ENCODE measurements at regions not wholly inside any gene's neighbourhood (a gene's known extent, or its start where the extent isn't known, plus 50 kb on each side); places are given as distances from the start of the nearest gene placed in this dataset.

- intact Hi-C loops (cut with DNase I) = no loop called here
- no peak for DNase-seq (ENCODE audit: low spot score)
These were observed 580.5 kb downstream of the HAO1 start for GRCh38 chr20:7359739-7360138.

DNA sequence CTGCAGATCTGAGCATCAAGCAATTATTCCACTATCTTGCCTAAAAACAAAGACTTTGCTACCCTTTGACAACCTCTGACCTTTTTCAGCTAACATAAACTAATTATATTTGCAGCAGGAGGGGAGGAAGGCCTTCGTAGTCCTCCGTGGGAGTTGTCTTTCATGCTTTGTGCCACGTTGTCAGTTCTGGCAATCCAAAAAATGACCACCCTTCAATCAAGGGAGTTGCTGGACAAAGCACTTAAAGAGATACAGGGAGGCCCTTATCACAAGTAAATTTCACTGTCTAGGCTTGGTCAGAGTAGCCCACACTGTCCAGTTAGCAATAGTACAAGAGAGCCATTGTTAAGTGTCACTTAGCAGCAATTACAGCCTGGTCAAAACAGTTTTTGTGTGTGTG lies 578.9 kb downstream of the HAO1 start:
- intact Hi-C loops (cut with DNase I) = no loop called here
- no peak for DNase-seq (ENCODE audit: low spot score)

DNA sequence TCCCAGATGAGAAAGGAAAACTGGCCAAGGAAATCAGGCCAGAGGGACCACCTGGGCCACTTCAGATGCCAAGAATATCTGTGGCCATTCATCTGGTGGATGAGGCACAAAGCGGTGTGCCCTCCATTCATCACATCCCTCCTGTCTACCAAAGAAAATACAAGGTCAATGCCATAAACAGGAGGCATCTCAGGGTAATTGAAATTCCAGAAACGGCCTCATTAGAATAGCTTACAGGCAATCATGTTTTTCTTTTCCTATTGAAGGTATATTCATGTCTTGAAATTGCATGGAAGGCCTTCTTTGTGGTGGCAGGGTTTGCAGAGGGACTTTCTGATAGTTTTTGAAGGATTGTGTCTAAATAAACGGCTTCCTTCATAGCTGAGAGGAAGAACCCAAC lies 578.3 kb downstream of the HAO1 start:
- no peak for DNase-seq (ENCODE audit: low spot score)
- intact Hi-C loops (cut with DNase I) = no loop called here

DNA sequence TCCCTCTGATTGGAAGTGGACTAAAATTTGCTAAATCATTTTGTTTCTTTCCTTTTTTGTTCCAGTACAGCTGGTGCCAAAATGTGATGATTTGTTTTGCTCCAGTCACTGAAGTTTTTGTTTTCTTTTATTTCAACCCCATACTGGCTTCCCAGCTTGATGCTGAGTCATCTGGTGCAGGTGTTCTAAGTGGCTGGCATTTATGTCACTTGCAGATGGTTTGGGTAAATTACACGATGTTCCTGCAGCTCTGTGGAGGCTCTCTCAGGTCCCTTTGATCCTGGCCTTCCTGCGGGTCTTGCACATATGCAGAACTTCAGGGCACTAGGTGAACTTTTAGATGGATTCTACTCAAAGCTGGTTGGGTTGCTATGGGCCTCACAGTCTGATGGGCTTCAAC lies 577.7 kb downstream of the HAO1 start:
- intact Hi-C loops (cut with DNase I) = no loop called here
- no peak for DNase-seq (ENCODE audit: low spot score)

DNA sequence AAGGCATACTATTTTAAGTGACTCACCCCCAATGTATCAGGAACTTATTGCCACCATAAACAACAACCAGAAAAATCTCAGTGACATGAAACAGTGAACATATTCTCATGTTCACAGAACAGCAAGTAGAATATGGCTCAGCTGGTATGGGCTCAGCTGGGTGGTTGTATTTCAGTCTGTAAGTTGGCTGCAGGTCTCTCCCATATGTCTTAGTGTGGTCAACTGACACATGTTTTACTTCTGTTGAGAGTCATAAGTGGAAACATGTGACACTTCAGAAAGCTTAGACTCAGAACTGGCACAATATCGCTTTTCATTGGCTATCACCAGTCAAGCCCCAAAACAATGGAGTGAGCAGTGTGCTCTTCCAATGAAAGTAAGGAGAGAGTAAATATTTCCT lies 574.1 kb downstream of the HAO1 start:
- no peak for DNase-seq (ENCODE audit: low spot score)
- intact Hi-C loops (cut with DNase I) = no loop called here

GRCh38 chr20:7371518-7372163 lies 568.6 kb downstream of the HAO1 start:
- DNase-seq (ENCODE audit: low spot score) = no peak
- intact Hi-C loops (cut with DNase I) = no loop called here

- DNase-seq (ENCODE audit: low spot score) = no peak
- intact Hi-C loops (cut with DNase I) = no loop called here
These were observed 564.4 kb downstream of the HAO1 start for GRCh38 chr20:7375905-7376304.

DNA sequence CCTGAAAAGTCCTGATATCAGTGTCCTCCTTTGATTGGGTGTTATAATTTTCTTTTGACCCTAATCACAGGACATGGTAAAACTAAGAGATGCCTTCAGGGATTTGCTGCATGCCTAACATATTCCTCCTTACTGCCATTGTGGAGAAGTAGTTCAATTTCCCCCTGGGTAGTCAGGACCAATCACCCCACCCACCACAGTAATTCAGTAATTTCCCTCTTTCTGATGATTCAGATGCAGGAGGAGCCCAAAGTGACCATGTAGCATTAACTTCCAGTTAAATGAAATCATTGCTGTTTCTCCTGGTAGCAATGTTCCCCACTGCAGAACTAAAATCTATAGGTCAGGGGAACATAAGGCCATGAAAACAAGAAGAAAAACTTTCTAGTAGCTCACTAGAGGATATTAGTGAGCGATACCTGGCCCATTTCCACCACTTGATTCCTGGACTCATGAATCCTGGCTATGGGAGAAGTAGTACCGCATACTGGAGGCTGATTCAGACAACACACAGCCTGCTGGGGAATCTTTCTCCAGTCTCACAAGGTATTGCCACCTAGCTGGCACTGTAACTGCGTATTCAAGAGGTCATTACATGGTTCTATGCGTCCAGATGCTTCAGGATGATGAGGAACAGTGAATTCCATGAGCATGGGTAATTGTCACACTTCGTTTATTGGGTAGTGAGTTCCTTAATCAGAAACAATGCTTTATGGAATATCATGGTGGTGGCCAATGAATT lies 561.2 kb downstream of the HAO1 start:
- DNase-seq (ENCODE audit: low spot score) = no peak
- intact Hi-C loops (cut with DNase I) = no loop called here

DNA sequence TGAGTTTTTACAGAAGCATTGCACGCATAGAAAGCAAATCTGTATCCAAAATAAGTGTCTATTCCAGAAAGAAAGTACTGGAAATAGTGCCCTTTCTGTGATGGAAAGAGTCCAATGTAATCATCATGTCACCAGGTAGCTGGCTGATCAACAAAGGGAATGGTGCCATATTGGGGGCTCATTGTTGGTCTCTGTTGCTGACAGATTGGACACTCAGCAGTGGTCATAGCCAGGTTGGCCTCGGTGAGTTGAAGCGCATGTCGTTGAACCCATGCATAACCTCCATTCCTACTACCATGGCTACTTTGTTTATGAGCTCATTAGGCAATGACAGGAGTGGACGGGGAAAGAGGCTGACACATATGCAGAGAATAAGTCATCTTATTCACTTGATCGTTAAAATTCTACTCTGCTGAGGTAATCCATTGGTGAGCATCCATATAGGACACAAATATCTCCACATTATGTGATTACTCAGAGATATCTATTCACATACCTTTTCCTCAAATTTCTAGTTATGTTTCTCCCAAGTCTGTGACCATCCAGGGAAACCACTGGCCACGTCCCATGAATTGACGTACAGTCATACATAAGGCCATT lies 560.5 kb downstream of the HAO1 start:
- intact Hi-C loops (cut with DNase I) = no loop called here
- no peak for DNase-seq (ENCODE audit: low spot score)

DNA sequence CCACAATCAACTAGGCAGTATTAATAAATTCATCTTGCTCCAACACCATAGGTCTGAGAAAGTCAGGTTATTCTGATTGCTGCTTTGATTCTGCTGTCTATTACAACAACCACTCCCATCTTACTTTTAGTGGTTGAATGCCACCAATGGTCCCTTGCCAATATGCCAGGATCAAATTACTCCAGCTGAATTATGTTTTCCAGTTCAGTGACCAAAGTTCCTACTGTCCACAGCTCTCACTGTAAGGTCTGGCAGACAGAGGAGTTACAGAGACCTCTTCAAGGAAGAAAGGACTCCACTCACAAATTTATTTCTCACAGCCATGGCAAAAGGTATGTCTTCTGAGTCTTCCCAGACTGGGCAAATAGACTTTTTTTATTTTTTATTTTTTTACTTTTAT lies 557.0 kb downstream of the HAO1 start:
- intact Hi-C loops (cut with DNase I) = no loop called here
- DNase-seq (ENCODE audit: low spot score) = no peak

GRCh38 chr20:7387638-7388193 lies 552.5 kb downstream of the HAO1 start:
- no peak for DNase-seq (ENCODE audit: low spot score)

DNA sequence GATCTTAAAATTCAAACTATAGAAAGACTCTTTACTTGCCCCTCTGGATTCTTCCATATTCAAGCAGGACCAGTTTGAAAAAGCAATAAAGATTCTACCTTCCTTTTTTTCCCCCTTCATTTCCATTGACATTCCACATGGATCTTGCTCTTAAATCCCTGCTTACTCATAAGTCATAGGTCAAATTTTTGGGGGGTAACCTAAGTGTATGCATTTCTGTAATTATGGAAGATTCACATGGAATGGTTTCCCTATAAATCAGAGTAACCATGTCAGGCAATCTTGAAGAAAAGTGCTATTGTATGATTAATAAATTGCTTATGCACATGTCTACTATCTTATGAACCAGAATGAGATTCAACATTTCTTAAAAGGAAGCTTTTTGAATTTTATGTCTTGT lies 551.0 kb downstream of the HAO1 start:
- no peak for DNase-seq (ENCODE audit: low spot score)
- intact Hi-C loops (cut with DNase I) = no loop called here

More at GRCh38 chr20:7387638-7388193, 552.5 kb downstream of the HAO1 start:
- intact Hi-C loops (cut with DNase I) = no loop called here

GRCh38 chr20:7392542-7393206 lies 547.6 kb downstream of the HAO1 start:
- intact Hi-C loops (cut with DNase I) = no loop called here
- no peak for DNase-seq (ENCODE audit: low spot score)

- DNase-seq (ENCODE audit: low spot score) = no peak
- intact Hi-C loops (cut with DNase I) = no loop called here
These were observed 541.1 kb downstream of the HAO1 start for GRCh38 chr20:7399114-7399513.

DNA sequence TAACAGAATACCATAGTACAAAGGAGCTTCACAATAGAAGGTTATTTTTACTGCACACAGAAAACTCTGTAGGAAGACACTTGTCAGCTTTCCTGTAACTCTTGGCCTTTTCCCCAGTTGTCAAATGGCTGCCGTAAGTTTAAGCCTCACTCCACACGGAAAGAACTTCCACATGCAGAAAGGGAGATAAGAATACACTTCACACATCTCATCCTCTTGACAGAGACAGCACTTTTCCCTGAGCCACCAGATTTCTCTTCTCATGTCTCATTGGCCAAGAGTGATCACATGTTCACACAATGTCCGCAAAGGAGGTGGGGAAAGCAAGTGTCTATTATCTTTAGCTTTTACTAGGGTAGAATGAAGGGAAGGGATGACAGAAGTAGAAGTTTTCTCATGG lies 540.7 kb downstream of the HAO1 start:
- DNase-seq (ENCODE audit: low spot score) = no peak
- intact Hi-C loops (cut with DNase I) = no loop called here

GRCh38 chr20:7406671-7407070 lies 533.6 kb downstream of the HAO1 start:
- no peak for DNase-seq (ENCODE audit: low spot score)
- intact Hi-C loops (cut with DNase I) = no loop called here

DNA sequence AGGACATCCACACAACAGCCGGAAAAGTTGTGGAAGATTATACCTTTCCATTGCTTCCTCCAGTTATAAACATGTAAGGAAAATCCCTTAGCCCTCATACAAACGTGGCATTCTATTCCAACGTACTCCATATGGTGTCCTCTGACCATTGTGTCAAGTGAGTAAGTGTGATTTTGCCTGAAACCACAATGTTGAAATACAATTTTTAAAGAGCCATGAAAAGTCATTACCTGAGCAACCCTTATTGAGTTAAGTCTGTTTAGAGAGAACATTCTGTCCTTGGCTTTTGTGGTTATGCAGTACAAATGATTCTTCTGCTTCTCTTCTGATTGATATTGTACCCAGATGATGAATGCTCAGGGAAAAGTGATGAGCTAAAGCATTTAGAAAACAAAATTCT lies 530.1 kb downstream of the HAO1 start:
- DNase-seq (ENCODE audit: low spot score) = no peak
- intact Hi-C loops (cut with DNase I) = no loop called here

- intact Hi-C loops (cut with DNase I) = no loop called here
- no peak for DNase-seq (ENCODE audit: low spot score)
These were observed 529.2 kb downstream of the HAO1 start for GRCh38 chr20:7411075-7411474.

DNA sequence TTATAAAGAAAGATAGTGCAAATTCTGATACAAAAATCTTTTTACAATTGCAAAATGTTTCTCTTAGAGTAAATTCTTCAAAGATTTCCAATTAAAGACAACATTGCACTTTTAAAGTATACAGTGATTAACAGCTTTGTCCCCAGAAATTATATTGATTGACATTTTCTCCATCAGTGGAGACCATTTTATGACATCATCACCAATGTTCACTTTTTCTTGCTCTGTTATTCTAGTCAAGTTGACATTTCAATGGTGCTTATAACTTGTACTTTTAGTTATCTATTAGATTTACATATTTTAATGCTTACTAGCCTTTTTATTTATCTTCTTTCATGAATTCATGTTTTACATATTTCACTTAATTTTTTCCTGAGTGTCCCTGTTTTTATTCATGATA lies 524.8 kb downstream of the HAO1 start:
- DNase-seq (ENCODE audit: low spot score) = no peak
- intact Hi-C loops (cut with DNase I) = no loop called here

- DNase-seq (ENCODE audit: low spot score) = no peak
- intact Hi-C loops (cut with DNase I) = no loop called here
These were observed 523.9 kb downstream of the HAO1 start for GRCh38 chr20:7416382-7416781.

Measured in cardiac septum (tissue), 1 donor.